ENCODE measurements at regions not wholly inside any gene's neighbourhood (a gene's known extent, or its start where the extent isn't known, plus 50 kb on each side); places are given as distances from the start of the nearest gene placed in this dataset.

DNA sequence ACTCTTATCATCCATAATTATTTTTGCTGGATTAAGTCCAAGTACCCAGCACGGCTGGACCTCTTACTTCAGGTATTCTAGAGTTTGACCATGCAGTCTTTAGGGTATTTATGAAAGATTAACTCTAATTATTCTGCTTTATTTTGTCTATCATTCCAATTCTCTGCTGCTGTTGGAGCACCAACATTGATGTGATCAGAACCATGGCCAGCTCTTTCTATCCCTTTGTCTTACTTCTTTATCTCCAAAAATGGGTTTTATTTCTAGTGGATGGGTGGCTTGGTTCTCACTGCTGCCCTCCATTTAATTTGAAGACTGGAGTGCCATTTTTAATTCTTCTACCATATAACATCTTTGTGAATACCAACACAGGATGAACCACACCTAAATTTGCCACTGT lies 704.3 kb downstream of the FRK start:
- 8% methylated on average over 1 of the region's 1 CpG for WGBS (ENCODE audit: low lambda C conversion rate)
- TF ChIP-seq, protein P1, sequence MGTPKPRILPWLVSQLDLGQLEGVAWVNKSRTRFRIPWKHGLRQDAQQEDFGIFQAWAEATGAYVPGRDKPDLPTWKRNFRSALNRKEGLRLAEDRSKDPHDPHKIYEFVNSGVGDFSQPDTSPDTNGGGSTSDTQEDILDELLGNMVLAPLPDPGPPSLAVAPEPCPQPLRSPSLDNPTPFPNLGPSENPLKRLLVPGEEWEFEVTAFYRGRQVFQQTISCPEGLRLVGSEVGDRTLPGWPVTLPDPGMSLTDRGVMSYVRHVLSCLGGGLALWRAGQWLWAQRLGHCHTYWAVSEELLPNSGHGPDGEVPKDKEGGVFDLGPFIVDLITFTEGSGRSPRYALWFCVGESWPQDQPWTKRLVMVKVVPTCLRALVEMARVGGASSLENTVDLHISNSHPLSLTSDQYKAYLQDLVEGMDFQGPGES (IDR thresholded peaks at IDR 0.05; ENCODE audit: low read depth, low read length) = no peak
- TF ChIP-seq, protein P2, sequence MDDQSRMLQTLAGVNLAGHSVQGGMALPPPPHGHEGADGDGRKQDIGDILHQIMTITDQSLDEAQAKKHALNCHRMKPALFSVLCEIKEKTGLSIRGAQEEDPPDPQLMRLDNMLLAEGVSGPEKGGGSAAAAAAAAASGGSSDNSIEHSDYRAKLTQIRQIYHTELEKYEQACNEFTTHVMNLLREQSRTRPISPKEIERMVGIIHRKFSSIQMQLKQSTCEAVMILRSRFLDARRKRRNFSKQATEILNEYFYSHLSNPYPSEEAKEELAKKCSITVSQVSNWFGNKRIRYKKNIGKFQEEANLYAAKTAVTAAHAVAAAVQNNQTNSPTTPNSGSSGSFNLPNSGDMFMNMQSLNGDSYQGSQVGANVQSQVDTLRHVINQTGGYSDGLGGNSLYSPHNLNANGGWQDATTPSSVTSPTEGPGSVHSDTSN (IDR thresholded peaks at IDR 0.05) = no peak
- TF ChIP-seq, protein P3, sequence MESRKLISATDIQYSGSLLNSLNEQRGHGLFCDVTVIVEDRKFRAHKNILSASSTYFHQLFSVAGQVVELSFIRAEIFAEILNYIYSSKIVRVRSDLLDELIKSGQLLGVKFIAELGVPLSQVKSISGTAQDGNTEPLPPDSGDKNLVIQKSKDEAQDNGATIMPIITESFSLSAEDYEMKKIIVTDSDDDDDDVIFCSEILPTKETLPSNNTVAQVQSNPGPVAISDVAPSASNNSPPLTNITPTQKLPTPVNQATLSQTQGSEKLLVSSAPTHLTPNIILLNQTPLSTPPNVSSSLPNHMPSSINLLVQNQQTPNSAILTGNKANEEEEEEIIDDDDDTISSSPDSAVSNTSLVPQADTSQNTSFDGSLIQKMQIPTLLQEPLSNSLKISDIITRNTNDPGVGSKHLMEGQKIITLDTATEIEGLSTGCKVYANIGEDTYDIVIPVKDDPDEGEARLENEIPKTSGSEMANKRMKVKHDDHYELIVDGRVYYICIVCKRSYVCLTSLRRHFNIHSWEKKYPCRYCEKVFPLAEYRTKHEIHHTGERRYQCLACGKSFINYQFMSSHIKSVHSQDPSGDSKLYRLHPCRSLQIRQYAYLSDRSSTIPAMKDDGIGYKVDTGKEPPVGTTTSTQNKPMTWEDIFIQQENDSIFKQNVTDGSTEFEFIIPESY (IDR thresholded peaks at IDR 0.05; ENCODE audit: borderline replicate concordance, low read depth) = no peak
- TF ChIP-seq SMC3 (IDR thresholded peaks at IDR 0.05; ENCODE audit: low read depth, low read length) (no peak), FOXM1 (IDR thresholded peaks at IDR 0.05; ENCODE audit: low read depth) (no peak), TEAD4 (IDR thresholded peaks at IDR 0.05; ENCODE audit: borderline replicate concordance, insufficient read depth) (no peak), RFX5 (IDR thresholded peaks at IDR 0.05; ENCODE audit: low read length) (no peak), TCF12 (IDR thresholded peaks at IDR 0.05) (no peak), TAF1 (IDR thresholded peaks at IDR 0.05; ENCODE audit: borderline replicate concordance, low read depth, low read length) (no peak)
- TF ChIP-seq, protein P4, sequence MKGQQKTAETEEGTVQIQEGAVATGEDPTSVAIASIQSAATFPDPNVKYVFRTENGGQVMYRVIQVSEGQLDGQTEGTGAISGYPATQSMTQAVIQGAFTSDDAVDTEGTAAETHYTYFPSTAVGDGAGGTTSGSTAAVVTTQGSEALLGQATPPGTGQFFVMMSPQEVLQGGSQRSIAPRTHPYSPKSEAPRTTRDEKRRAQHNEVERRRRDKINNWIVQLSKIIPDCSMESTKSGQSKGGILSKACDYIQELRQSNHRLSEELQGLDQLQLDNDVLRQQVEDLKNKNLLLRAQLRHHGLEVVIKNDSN (IDR thresholded peaks at IDR 0.05; ENCODE audit: borderline replicate concordance, low read depth) = no peak
- TF ChIP-seq, protein P5, sequence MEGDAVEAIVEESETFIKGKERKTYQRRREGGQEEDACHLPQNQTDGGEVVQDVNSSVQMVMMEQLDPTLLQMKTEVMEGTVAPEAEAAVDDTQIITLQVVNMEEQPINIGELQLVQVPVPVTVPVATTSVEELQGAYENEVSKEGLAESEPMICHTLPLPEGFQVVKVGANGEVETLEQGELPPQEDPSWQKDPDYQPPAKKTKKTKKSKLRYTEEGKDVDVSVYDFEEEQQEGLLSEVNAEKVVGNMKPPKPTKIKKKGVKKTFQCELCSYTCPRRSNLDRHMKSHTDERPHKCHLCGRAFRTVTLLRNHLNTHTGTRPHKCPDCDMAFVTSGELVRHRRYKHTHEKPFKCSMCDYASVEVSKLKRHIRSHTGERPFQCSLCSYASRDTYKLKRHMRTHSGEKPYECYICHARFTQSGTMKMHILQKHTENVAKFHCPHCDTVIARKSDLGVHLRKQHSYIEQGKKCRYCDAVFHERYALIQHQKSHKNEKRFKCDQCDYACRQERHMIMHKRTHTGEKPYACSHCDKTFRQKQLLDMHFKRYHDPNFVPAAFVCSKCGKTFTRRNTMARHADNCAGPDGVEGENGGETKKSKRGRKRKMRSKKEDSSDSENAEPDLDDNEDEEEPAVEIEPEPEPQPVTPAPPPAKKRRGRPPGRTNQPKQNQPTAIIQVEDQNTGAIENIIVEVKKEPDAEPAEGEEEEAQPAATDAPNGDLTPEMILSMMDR (IDR thresholded peaks at IDR 0.05) = no peak
- POLR2A ChIA-PET = no interaction called here

More for the DNA sequence above, 704.3 kb downstream of the FRK start:
- Histone ChIP-seq H3K9ac (no peak overlapping the region), H3K4me1 (ENCODE audit: control insufficient read depth in 1 of 2, insufficient read depth in 2 of 2, low read depth in 1 of 2, low read length in 1 of 2) (no peaks in the 10 kb centered on the region), H4K20me1 (ENCODE audit: insufficient read depth) (no peaks in the 10 kb centered on the region), H2AFZ (ENCODE audit: low read depth) (no peak overlapping the region), H3K4me2 (no peak overlapping the region), H3K27me3 (ENCODE audit: insufficient read depth) (no peaks in the 10 kb centered on the region), H3K9me3 (no peaks in the 10 kb centered on the region), H3K9me2 (no peaks in the 10 kb centered on the region), H3K4me3 (ENCODE audit: low read depth in 2 of 2, low read length in 1 of 2) (no peak overlapping the region), H3F3A (replicated peaks; ENCODE audit: insufficient read depth) (no peaks in the 10 kb centered on the region), H3K36me3 (replicated peaks in 1 of 2; ENCODE audit: control insufficient read depth in 1 of 2, insufficient read depth in 2 of 2, low read length in 1 of 2) (no peaks in the 10 kb centered on the region), H3K79me2 (ENCODE audit: insufficient read depth) (no peaks in the 10 kb centered on the region), H3K27ac (ENCODE audit: low read depth in 2 of 2, low read length in 1 of 2) (no peak overlapping the region)
- DNase-seq = no peak
- CTCF ChIA-PET = no interaction called here

Data from SK-N-SH (cell line).